HEK293T (cell line): ENCODE measurements at regions not wholly inside any gene's neighbourhood (a gene's known extent, or its start where the extent isn't known, plus 50 kb on each side); places are given as distances from the start of the nearest gene placed in this dataset.

Source experiments
- CTCF ChIA-PET: fragments of 350-600 bp; formaldehyde crosslinking; extraction: SDS; loops from one replicate; lab custom pipeline; 2021; ENCODE audit warnings: antibody characterized with exemption, inconsistent platforms; lab: Yijun Ruan, JAX
- POLR2A ChIA-PET: fragments of 350-600 bp; formaldehyde crosslinking; extraction: SDS; loops from one replicate; lab custom pipeline; 2020; ENCODE audit warnings: antibody characterized with exemption, inconsistent platforms; lab: Yijun Ruan, JAX
- DNase-seq: peaks from one replicate; pipeline ENCODE4 v3.0.0; 2012; ENCODE audit warnings: mixed read lengths; ENCODE audit errors: extremely low spot score
- ARNT ChIP-seq: fragments of 450-650 bp; IDR thresholded peaks from 2 replicates; pipeline ENCODE4 v1.6.1; 2017; ENCODE audit warnings: mild to moderate bottlenecking
- BHLHE40 ChIP-seq: fragments of 450-650 bp; IDR thresholded peaks from 2 replicates; pipeline ENCODE4 v1.6.1; 2016; ENCODE audit warnings: mild to moderate bottlenecking, moderate library complexity, borderline replicate concordance
- CTBP1 ChIP-seq: fragments of 450-650 bp; IDR thresholded peaks from 2 replicates; pipeline ENCODE4 v1.6.1; 2016; ENCODE audit warnings: borderline replicate concordance
- ELF4 ChIP-seq: fragments of 450-650 bp; IDR thresholded peaks from 2 replicates; pipeline ENCODE4 v1.6.1; 2017; ENCODE audit warnings: antibody characterized with exemption
- FOXA1 ChIP-seq: fragments of 450-650 bp; IDR thresholded peaks from 2 replicates; pipeline ENCODE4 v1.6.1; 2016; ENCODE audit warnings: mild to moderate bottlenecking
- FOXK2 ChIP-seq: fragments of 450-650 bp; IDR thresholded peaks from 2 replicates; pipeline ENCODE4 v1.6.1; 2016; ENCODE audit warnings: mild to moderate bottlenecking
- FOXM1 ChIP-seq: fragments of 450-650 bp; IDR thresholded peaks from 2 replicates; pipeline ENCODE4 v1.6.1; 2017; ENCODE audit warnings: mild to moderate bottlenecking, borderline replicate concordance
- HDGF ChIP-seq: fragments of 450-650 bp; IDR thresholded peaks from 2 replicates; pipeline ENCODE4 v1.6.1; 2017; ENCODE audit warnings: antibody characterized with exemption, borderline replicate concordance
- L3MBTL2 ChIP-seq: fragments of 450-650 bp; conservative IDR thresholded peaks from 2 replicates; pipeline ENCODE4 v1.6.1; 2016; ENCODE audit warnings: mild to moderate bottlenecking
- LEF1 ChIP-seq: fragments of 450-650 bp; IDR thresholded peaks from 2 replicates; pipeline ENCODE4 v1.6.1; 2017; ENCODE audit warnings: mild to moderate bottlenecking, borderline replicate concordance
- NFRKB ChIP-seq: fragments of 450-650 bp; IDR thresholded peaks from 2 replicates; pipeline ENCODE4 v1.6.1; 2016; ENCODE audit warnings: mild to moderate bottlenecking, moderate library complexity
- SP1 ChIP-seq: fragments of 450-650 bp; IDR thresholded peaks from 2 replicates; pipeline ENCODE4 v1.6.1; 2017
- SUZ12 ChIP-seq: fragments of 450-650 bp; IDR thresholded peaks from 2 replicates; pipeline ENCODE4 v1.6.1; 2016; ENCODE audit warnings: mild to moderate bottlenecking
- TARDBP ChIP-seq: fragments of 450-650 bp; IDR thresholded peaks from 2 replicates; pipeline ENCODE4 v1.6.1; 2016
- ZNF384 ChIP-seq: fragments of 450-650 bp; IDR thresholded peaks from 2 replicates; pipeline ENCODE4 v1.6.1; 2016
- TF ChIP-seq, protein P1 (sequence below): fragments of 450-650 bp; IDR thresholded peaks from 2 replicates; pipeline ENCODE4 v1.6.1; 2016

GRCh38 chr3:31057891-31058290 lies 163.4 kb upstream of the GADL1 start:
- DNase-seq, result no peak
- POLR2A ChIA-PET, result no interaction called here
- TF ChIP-seq FOXA1 (no peak), TARDBP (no peak), ELF4 (no peak), HDGF (no peak), ZNF384 (no peak), FOXK2 (no peak), CTBP1 (no peak)
- CTCF ChIA-PET, result no interaction called here

DNA sequence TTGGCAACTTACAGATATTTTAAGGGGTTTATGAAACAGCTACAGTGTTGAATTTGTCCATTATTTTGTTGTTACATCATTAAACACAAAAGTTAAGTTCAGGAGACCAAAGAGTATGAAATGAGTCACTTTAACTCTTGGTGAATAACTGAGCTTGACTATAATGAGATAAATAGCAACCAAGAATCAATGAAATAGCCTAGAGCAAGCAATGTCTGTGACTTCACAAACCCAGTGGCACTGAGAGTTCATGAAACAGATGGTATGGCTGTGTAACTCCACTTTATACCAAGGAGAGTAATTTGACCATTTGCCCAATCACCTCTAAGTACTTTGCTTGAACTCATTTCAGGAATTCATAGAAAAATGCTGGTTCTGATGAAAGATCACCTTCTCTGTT lies 169.6 kb upstream of the GADL1 start:
- DNase-seq, result no peak
- TF ChIP-seq NFRKB, result no peak
- TF ChIP-seq SUZ12, result no peak
- no peak for TF ChIP-seq SP1
- TF ChIP-seq ARNT, result no peak
- TF ChIP-seq FOXM1, result no peak
- TF ChIP-seq TARDBP, result no peak
- POLR2A ChIA-PET, result no interaction called here
- CTCF ChIA-PET, result no interaction called here

DNA sequence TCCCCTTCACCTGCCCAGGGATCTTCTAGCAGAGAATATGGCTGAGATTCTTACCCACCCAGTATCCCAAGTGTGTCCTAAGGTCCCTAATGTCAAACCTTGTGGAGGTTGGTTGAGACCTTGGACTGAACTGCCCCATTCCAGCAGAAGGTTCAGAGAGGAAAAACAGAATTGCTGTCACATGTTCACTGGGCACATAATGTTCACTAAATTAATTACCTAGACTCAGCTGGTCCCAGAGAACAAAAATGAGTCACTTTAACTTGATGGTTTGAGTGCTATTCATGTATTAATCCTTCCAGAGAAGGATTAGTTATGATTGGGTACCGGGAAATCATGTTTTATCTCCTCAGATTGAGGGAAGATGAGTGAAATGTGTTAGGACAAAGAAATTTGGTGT lies 171.3 kb upstream of the GADL1 start:
- DNase-seq, result no peak
- TF ChIP-seq L3MBTL2 (no peak), SP1 (no peak), TARDBP (no peak), NFRKB (no peak), BHLHE40 (no peak), HDGF (no peak), ELF4 (no peak), FOXM1 (no peak)
- CTCF ChIA-PET, result no interaction called here
- POLR2A ChIA-PET, result no interaction called here

DNA sequence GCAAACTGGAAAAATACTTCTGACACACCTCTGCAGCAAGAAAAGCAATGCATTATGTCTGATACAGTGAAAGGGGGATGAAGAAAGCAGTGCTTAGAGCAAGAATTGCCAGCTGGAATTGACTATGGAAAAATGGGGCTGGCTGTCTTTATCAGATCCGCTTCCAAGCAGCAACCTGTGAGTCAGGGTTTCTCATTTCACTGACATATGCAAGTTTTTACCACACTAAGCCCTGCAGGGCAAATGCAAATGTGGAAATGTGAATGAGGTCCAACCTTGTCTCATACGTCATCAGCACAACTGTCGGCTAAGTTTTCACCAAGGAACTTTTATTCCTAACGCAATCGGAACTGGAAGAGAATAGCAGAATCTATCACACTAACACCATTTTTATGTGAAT lies 172.5 kb upstream of the GADL1 start:
- TF ChIP-seq L3MBTL2, result no peak
- TF ChIP-seq NFRKB, result no peak
- TF ChIP-seq ELF4, result no peak
- no peak for TF ChIP-seq BHLHE40
- TF ChIP-seq ARNT, result no peak
- TF ChIP-seq FOXA1, result no peak
- TF ChIP-seq, protein P1, sequence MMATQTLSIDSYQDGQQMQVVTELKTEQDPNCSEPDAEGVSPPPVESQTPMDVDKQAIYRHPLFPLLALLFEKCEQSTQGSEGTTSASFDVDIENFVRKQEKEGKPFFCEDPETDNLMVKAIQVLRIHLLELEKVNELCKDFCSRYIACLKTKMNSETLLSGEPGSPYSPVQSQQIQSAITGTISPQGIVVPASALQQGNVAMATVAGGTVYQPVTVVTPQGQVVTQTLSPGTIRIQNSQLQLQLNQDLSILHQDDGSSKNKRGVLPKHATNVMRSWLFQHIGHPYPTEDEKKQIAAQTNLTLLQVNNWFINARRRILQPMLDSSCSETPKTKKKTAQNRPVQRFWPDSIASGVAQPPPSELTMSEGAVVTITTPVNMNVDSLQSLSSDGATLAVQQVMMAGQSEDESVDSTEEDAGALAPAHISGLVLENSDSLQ, result no peak
- TF ChIP-seq HDGF, result no peak
- no peak for TF ChIP-seq FOXM1
- TF ChIP-seq LEF1, result no peak
- TF ChIP-seq SP1, result no peak
- TF ChIP-seq TARDBP, result no peak
- TF ChIP-seq SUZ12, result no peak
- no peak for TF ChIP-seq ZNF384
- no peak for TF ChIP-seq CTBP1
- TF ChIP-seq FOXK2, result no peak
- POLR2A ChIA-PET, result no interaction called here
- peak; percentile 39 for DNase-seq
- CTCF ChIA-PET, result no interaction called here

DNA sequence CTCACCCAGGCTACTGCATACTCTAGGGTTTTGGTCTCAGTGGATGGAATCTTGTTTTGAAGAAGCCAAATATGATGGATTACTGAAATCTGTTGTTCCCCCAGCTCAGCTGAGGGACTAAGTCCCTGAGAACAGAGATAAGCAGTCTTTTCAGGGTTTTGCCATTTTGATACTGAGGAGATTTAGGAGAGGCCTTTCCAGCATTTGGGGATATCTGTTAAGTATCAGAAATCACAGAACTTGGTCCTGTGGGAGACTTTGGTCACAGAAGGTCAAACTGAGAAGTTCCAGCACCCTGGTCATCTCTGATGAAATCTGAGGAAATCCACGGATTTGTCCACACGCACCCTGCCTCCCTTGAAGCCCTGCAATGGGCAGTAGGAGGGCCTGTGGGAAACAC lies 181.0 kb upstream of the GADL1 start:
- TF ChIP-seq NFRKB (no peak), TARDBP (no peak), LEF1 (no peak), FOXA1 (no peak), ARNT (no peak), BHLHE40 (no peak), FOXK2 (no peak)
- TF ChIP-seq, protein P1, result no peak
- ChIA-PET POLR2A (no interaction called here), CTCF (no interaction called here)
- no peak for DNase-seq

GRCh38 chr3:31075876-31076275 lies 181.4 kb upstream of the GADL1 start:
- POLR2A ChIA-PET, result no interaction called here
- no peak for TF ChIP-seq ZNF384
- TF ChIP-seq, protein P1, result no peak
- TF ChIP-seq ELF4, result no peak
- TF ChIP-seq LEF1, result no peak
- no peak for TF ChIP-seq FOXK2
- TF ChIP-seq FOXA1, result no peak
- no peak for TF ChIP-seq FOXM1
- TF ChIP-seq ARNT, result no peak
- no peak for TF ChIP-seq L3MBTL2
- no peak for TF ChIP-seq NFRKB
- TF ChIP-seq BHLHE40, result no peak
- no peak for TF ChIP-seq TARDBP
- TF ChIP-seq SP1, result no peak
- no peak for TF ChIP-seq HDGF
- TF ChIP-seq CTBP1, result no peak
- no peak for TF ChIP-seq SUZ12
- CTCF ChIA-PET, result no interaction called here
- DNase-seq, result no peak

GRCh38 chr3:31077021-31077601 lies 182.7 kb upstream of the GADL1 start:
- POLR2A ChIA-PET, result interaction anchor here (0.6 kb wide), 1 partner anchor 88 kb away, joined by 3 read pairs; no protein-coding TSS in a partner anchor
- no peak for TF ChIP-seq SUZ12
- TF ChIP-seq FOXK2, result no peak
- TF ChIP-seq NFRKB, result no peak
- TF ChIP-seq, protein P1, result no peak
- CTCF ChIA-PET, result interaction anchor here (0.7 kb wide), 1 partner anchor 272 kb away, joined by 3 read pairs; no protein-coding TSS in a partner anchor
- no peak for DNase-seq
